ENCODE measurements at regions not wholly inside any gene's neighbourhood (a gene's known extent, or its start where the extent isn't known, plus 50 kb on each side); places are given as distances from the start of the nearest gene placed in this dataset.

- H3K36me3 ChIP-seq (replicated peaks; ENCODE audit: insufficient read depth, low read length), result no peaks in the 10 kb centered on the region
- TF ChIP-seq EZH2 (optimal IDR thresholded peaks at IDR 0.05; ENCODE audit: low read depth, low read length) (no peak), EZH2phosphoT487 (IDR thresholded peaks at IDR 0.05; ENCODE audit: low read length) (no peak), CTCF (IDR thresholded peaks at IDR 0.05; ENCODE audit: low read length) (no peak)
- H3K79me2 ChIP-seq (ENCODE audit: low read length), result no peaks in the 10 kb centered on the region
- no peak overlapping the region for H3K27ac ChIP-seq (ENCODE audit: low read length)
- H3K9ac ChIP-seq (ENCODE audit: low read length), result no peak overlapping the region
- no peaks in the 10 kb centered on the region for H3K4me1 ChIP-seq (ENCODE audit: low read length)
- H2AFZ ChIP-seq (ENCODE audit: low read length), result no peak overlapping the region
- no peaks in the 10 kb centered on the region for H3K9me3 ChIP-seq (replicated peaks; ENCODE audit: insufficient read depth, low read length)
- H3K4me2 ChIP-seq (ENCODE audit: low read depth, low read length), result no peak overlapping the region
- no peak for DNase-seq
- no peaks in the 10 kb centered on the region for H3K9me2 ChIP-seq (replicated peaks; ENCODE audit: insufficient read depth, low read length)
- no peak overlapping the region for H3K4me3 ChIP-seq (ENCODE audit: low read length)
- H3K27me3 ChIP-seq (replicated peaks; ENCODE audit: insufficient read depth, low read length), result no peaks in the 10 kb centered on the region
- H3F3A ChIP-seq (ENCODE audit: insufficient read depth, low read length), result no peaks in the 10 kb centered on the region
- H4K20me1 ChIP-seq (ENCODE audit: insufficient read depth, low read length), result no peaks in the 10 kb centered on the region
Observed at GRCh38 chr5:117734056-117734455, 1159.4 kb upstream of the SEMA6A start.

DNA sequence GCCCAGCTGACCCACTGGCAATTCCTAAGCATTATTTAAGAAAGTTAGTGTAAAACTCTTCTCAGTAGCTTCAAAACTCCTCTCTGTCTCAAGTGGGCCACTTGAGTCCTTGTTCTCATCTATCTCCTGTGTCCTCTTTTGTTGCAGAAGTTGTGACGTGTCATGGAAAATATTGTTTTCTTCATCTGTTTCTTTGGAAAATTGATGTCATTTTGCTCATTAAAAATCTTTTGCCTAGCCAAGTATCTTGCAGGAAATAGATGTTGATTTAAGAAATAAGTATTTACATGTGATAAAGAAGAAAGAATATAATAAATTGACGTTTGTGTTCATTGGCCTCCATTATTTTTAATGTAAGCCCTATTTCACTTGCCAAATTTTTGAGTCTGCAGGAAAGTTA lies 1158.4 kb upstream of the SEMA6A start:
- Histone ChIP-seq H2AFZ (ENCODE audit: low read length) (no peak overlapping the region), H3K4me2 (ENCODE audit: low read depth, low read length) (no peak overlapping the region), H3K9me2 (replicated peaks; ENCODE audit: insufficient read depth, low read length) (no peaks in the 10 kb centered on the region), H3K79me2 (ENCODE audit: low read length) (no peaks in the 10 kb centered on the region), H3K36me3 (replicated peaks; ENCODE audit: insufficient read depth, low read length) (no peaks in the 10 kb centered on the region), H3K27me3 (replicated peaks; ENCODE audit: insufficient read depth, low read length) (no peaks in the 10 kb centered on the region), H3K4me1 (ENCODE audit: low read length) (no peaks in the 10 kb centered on the region), H3F3A (ENCODE audit: insufficient read depth, low read length) (no peaks in the 10 kb centered on the region), H3K4me3 (ENCODE audit: low read length) (no peak overlapping the region), H3K9me3 (replicated peaks; ENCODE audit: insufficient read depth, low read length) (no peaks in the 10 kb centered on the region), H3K27ac (ENCODE audit: low read length) (no peak overlapping the region), H3K9ac (ENCODE audit: low read length) (no peak overlapping the region), H4K20me1 (ENCODE audit: insufficient read depth, low read length) (no peaks in the 10 kb centered on the region)
- no peak for TF ChIP-seq EZH2 (optimal IDR thresholded peaks at IDR 0.05; ENCODE audit: low read depth, low read length)
- no peak for TF ChIP-seq CTCF (IDR thresholded peaks at IDR 0.05; ENCODE audit: low read length)
- no peak for TF ChIP-seq EZH2phosphoT487 (IDR thresholded peaks at IDR 0.05; ENCODE audit: low read length)
- no peak for DNase-seq

DNA sequence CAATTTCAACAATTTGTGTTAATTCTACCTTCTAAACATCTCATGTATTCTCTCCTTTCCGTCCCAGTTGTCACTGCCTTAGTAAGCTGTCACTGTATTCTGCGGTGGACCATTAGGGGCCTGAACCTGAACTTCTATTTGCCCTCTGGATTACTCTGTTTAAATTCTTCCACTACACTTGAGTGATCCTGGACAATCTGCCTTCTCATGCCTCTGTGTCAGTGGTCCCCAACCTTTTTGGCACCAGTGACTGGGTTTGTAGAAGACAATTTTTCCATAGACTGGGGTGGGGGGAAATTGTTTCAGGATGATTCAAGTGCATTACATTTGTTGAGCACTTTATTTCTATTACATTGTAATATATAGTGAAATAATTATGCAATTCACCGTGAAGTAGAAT lies 1157.6 kb upstream of the SEMA6A start:
- DNase-seq, result no peak
- Histone ChIP-seq H3K27me3 (replicated peaks; ENCODE audit: insufficient read depth, low read length) (no peaks in the 10 kb centered on the region), H3K36me3 (replicated peaks; ENCODE audit: insufficient read depth, low read length) (no peaks in the 10 kb centered on the region), H3K79me2 (ENCODE audit: low read length) (no peaks in the 10 kb centered on the region), H3K9me3 (replicated peaks; ENCODE audit: insufficient read depth, low read length) (no peaks in the 10 kb centered on the region), H2AFZ (ENCODE audit: low read length) (no peak overlapping the region), H3K4me3 (ENCODE audit: low read length) (no peak overlapping the region), H3K4me1 (ENCODE audit: low read length) (no peaks in the 10 kb centered on the region), H3K27ac (ENCODE audit: low read length) (no peak overlapping the region), H4K20me1 (ENCODE audit: insufficient read depth, low read length) (no peaks in the 10 kb centered on the region), H3K9ac (ENCODE audit: low read length) (no peak overlapping the region), H3K4me2 (ENCODE audit: low read depth, low read length) (no peak overlapping the region), H3K9me2 (replicated peaks; ENCODE audit: insufficient read depth, low read length) (no peaks in the 10 kb centered on the region), H3F3A (ENCODE audit: insufficient read depth, low read length) (no peaks in the 10 kb centered on the region)
- TF ChIP-seq EZH2phosphoT487 (IDR thresholded peaks at IDR 0.05; ENCODE audit: low read length) (no peak), CTCF (IDR thresholded peaks at IDR 0.05; ENCODE audit: low read length) (no peak)
